ENCODE measurements at regions not wholly inside any gene's neighbourhood (a gene's known extent, or its start where the extent isn't known, plus 50 kb on each side); places are given as distances from the start of the nearest gene placed in this dataset.
A peak's percentile ranks its signal among the peaks of the same experiment; 100 is the strongest.

DNA sequence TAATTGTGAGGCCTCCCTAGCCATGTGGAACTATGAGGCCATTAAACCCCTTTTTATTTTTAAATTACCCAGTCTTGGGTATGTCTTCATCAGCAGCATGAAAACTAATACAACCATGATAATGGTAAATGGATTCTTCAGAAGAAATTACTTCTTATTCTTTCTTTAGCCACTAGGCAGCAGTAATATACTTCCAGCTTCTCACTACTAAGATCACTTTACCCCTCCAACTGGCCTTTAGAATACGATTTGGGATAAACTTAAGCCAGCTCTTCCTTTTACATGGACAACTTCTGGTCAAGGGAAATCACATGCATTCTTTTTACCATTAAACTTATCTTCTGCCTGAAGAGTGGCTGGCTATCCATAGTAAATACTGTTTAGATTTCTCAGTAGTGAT, 355.4 kb downstream of the MAN2A1 start:
- TF ChIP-seq, protein P1, sequence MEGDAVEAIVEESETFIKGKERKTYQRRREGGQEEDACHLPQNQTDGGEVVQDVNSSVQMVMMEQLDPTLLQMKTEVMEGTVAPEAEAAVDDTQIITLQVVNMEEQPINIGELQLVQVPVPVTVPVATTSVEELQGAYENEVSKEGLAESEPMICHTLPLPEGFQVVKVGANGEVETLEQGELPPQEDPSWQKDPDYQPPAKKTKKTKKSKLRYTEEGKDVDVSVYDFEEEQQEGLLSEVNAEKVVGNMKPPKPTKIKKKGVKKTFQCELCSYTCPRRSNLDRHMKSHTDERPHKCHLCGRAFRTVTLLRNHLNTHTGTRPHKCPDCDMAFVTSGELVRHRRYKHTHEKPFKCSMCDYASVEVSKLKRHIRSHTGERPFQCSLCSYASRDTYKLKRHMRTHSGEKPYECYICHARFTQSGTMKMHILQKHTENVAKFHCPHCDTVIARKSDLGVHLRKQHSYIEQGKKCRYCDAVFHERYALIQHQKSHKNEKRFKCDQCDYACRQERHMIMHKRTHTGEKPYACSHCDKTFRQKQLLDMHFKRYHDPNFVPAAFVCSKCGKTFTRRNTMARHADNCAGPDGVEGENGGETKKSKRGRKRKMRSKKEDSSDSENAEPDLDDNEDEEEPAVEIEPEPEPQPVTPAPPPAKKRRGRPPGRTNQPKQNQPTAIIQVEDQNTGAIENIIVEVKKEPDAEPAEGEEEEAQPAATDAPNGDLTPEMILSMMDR (conservative IDR thresholded peaks at IDR 0.05; ENCODE audit: low read depth, low read length), result peak; percentile 52
- DNase-seq (ENCODE audit: low read depth), result peak; percentile 52
- no peak overlapping the region for H3K4me3 ChIP-seq (ENCODE audit: low read depth, low read length)

DNA sequence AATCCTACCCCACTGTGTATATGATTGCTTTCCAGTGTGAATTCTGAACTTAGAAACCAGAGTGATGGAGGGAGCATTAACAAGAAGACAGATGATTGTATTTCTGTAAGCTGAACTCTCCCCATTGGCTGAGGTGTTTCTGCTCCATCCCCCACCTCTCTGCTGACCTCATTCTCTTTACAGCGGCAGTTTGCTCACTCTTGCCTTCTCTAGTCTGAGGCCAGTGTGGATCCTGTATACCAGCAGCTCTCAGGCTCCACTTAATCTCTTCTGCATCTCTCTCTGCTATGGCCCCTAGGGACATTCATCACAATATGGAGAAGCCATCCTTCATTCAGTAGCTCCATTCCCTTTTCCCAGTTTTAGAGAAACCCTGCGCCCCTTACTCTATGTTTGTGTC, 358.8 kb downstream of the MAN2A1 start:
- TF ChIP-seq, protein P1 (conservative IDR thresholded peaks at IDR 0.05; ENCODE audit: low read depth, low read length), result no peak
- DNase-seq (ENCODE audit: low read depth), result peak; percentile 16
- H3K4me3 ChIP-seq (ENCODE audit: low read depth, low read length), result no peak overlapping the region

DNA sequence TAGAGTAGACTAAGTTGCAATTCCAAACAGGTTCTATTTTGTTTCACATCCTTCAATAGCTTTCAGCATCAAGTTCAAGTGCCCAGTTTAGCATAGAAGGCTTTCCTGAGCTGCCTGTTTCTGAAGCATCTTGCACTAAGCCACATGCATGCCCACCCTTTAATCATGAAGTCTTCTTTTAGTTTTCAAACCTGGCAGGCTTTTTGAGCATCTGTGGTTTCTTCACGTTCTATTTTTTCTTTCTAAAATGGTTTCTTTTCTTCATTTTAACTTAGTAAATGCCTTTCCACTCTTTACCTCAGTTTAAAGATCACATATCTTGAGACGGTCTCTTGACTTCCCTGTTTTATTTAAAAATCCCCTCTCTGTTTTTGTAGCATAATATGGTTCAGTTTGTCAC, 360.1 kb downstream of the MAN2A1 start:
- no peak overlapping the region for H3K4me3 ChIP-seq (ENCODE audit: low read depth, low read length)
- DNase-seq (ENCODE audit: low read depth), result no peak
- TF ChIP-seq, protein P1 (conservative IDR thresholded peaks at IDR 0.05; ENCODE audit: low read depth, low read length), result no peak

DNA sequence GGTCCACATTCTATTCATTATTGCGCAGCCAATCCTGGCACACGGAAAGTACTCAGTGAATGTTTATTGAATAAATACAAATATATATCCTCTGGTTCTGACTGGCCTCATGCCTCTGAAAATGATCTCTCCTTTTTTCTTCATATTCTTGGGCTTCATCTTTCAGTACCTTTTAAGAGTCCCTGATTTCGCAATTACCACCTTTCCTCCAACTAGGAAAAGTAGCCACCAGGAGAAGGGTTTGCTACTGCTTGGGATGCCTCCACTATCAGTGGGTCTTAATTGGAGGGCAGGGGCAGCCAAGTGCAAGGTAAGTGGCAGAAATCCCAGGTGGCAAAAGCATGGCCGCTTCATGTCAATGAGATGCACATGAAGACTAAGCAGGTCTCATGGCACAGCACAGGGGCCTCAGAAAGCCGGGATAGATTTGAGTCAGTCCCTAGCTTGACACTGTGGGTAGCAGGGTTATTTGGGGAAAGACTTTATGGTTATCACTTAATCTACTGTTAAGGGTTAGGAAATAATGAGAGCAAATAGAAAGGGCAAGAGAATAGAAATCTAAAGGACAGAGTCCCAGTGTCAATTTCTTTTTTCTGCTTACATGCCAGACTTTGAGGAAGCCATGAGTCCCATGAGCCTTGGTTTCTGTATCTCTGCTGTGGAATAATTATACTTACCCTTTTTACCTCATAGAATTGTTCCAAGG, 361.1 kb downstream of the MAN2A1 start:
- TF ChIP-seq, protein P1 (conservative IDR thresholded peaks at IDR 0.05; ENCODE audit: low read depth, low read length), result no peak
- no peak for DNase-seq (ENCODE audit: low read depth)
- H3K4me3 ChIP-seq (ENCODE audit: low read depth, low read length), result no peak overlapping the region

DNA sequence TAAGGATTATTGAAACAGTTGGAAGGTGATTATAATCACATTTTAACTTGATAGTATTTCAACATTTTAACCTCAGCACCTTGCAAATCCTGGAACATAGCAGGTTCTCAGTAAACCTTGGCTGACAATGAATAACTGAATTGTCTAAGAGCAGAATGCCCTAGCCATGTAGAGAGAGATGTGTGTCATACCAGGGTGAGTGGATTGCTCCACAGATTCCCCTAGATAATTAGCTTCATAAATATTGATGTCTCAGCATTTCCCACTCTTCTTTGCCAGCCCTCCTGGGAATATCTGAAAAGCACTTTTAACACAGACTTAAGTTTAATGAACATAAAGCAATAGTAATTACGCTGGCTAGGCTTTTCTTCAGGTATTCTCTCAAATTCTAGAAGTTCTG, 363.5 kb downstream of the MAN2A1 start:
- H3K4me3 ChIP-seq (ENCODE audit: low read depth, low read length), result no peak overlapping the region
- no peak for DNase-seq (ENCODE audit: low read depth)
- TF ChIP-seq, protein P1 (conservative IDR thresholded peaks at IDR 0.05; ENCODE audit: low read depth, low read length), result no peak

DNA sequence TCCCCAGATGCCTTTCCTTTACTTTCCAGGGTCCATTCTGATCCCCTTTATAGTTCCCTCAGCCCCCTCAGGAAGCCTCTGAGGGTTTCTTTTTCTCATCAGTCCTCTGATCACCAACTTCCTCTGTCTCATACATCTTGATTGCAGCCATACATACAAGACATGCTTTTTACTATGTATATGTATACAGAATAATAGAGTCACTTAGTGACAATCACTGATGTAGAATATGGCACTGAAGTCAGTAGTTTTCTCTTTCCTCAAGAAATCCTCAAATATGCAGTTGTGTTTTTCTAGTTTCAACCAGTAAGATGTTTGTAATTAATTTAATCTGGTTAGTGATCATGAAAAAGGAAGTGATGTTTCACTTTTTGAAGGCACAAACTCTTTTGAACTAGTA, 364.1 kb downstream of the MAN2A1 start:
- H3K4me3 ChIP-seq (ENCODE audit: low read depth, low read length), result no peak overlapping the region
- DNase-seq (ENCODE audit: low read depth), result no peak
- TF ChIP-seq, protein P1 (conservative IDR thresholded peaks at IDR 0.05; ENCODE audit: low read depth, low read length), result no peak

DNA sequence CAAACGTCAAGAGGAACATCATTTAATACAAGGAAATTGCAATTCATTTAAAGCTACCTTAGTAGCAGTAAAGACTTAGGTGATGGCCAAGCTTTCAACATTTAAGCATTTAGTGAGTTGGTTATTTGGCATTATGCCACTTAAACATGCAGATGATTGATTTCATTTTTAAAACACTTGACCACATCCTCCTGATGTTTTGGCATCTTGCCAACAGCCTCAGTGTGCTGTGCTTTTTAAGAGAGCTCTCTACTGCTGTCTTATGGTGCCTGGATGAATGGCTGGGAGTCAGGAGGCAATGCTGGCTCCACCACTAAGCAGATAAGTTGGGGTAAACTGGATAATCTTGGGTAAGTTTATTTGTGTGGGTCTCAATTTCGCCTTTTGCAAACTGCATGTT, 364.5 kb downstream of the MAN2A1 start:
- TF ChIP-seq, protein P1 (conservative IDR thresholded peaks at IDR 0.05; ENCODE audit: low read depth, low read length), result peak; percentile 76
- DNase-seq (ENCODE audit: low read depth), result peak; percentile 97
- H3K4me3 ChIP-seq (ENCODE audit: low read depth, low read length), result no peak overlapping the region

Data from choroid plexus epithelial cell (primary cell).